DND-41 (cell line): ENCODE measurements at regions not wholly inside any gene's neighbourhood (a gene's known extent, or its start where the extent isn't known, plus 50 kb on each side); places are given as distances from the start of the nearest gene placed in this dataset.

Experiments
- EZH2 ChIP-seq: IDR thresholded peaks from 3 replicates; pipeline ENCODE4 v1.6.1; 2012; ENCODE audit warnings: borderline replicate concordance, low read depth, mild to moderate bottlenecking, moderate library complexity, low read length, inconsistent platforms; ENCODE audit not compliant: severe bottlenecking
- TF ChIP-seq, protein P1 (sequence below): IDR thresholded peaks from 2 replicates; pipeline ENCODE4 v1.5.1; 2012; ENCODE audit warnings: borderline replicate concordance, low read length, moderate library complexity, mild to moderate bottlenecking; ENCODE audit not compliant: poor library complexity, severe bottlenecking; ENCODE audit errors: extremely low read depth

DNA sequence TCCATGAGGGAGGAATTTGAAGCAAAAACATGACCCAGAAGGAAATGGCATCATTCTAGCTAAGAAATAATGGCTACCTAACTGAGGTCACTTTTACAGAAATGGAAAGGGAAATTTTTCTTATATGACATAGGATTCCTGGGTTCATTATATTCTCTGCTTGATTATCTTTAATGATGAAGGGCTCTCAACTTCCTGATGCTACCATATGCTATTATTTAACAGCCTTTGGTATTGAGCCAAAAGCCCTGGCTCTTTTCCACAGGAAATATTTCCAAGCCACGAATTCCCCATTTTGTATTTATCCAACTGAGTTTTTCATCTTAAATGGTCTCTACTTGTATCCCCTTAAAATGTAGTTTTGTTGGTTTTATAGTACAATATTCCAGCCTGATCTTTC is 63.2 kb upstream of the NPAS2 start:
- TF ChIP-seq EZH2: no peak
- TF ChIP-seq, protein P1, sequence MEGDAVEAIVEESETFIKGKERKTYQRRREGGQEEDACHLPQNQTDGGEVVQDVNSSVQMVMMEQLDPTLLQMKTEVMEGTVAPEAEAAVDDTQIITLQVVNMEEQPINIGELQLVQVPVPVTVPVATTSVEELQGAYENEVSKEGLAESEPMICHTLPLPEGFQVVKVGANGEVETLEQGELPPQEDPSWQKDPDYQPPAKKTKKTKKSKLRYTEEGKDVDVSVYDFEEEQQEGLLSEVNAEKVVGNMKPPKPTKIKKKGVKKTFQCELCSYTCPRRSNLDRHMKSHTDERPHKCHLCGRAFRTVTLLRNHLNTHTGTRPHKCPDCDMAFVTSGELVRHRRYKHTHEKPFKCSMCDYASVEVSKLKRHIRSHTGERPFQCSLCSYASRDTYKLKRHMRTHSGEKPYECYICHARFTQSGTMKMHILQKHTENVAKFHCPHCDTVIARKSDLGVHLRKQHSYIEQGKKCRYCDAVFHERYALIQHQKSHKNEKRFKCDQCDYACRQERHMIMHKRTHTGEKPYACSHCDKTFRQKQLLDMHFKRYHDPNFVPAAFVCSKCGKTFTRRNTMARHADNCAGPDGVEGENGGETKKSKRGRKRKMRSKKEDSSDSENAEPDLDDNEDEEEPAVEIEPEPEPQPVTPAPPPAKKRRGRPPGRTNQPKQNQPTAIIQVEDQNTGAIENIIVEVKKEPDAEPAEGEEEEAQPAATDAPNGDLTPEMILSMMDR: no peak
